Mesodermal cell (in vitro differentiated cells): ENCODE measurements at regions not wholly inside any gene's neighbourhood (a gene's known extent, or its start where the extent isn't known, plus 50 kb on each side); places are given as distances from the start of the nearest gene placed in this dataset.

Experiments
- H3K27ac ChIP-seq: 2 replicates; pipeline ENCODE4 v1.7.0; 2013; ENCODE audit warnings: mild to moderate bottlenecking, low read depth, low read length, moderate library complexity; ENCODE audit not compliant: severe bottlenecking
- H3K36me3 ChIP-seq: 2 replicates; pipeline ENCODE4 v1.7.1; 2013; ENCODE audit warnings: mild to moderate bottlenecking, low read length, moderate library complexity; ENCODE audit not compliant: control insufficient read depth, insufficient read depth
- H3K4me1 ChIP-seq: one replicate; pipeline ENCODE4 v1.7.1; 2013; ENCODE audit warnings: mild to moderate bottlenecking, low read length; ENCODE audit not compliant: insufficient read depth, control insufficient read depth, poor library complexity, severe bottlenecking
- H3K4me3 ChIP-seq: 2 replicates; pipeline ENCODE4 v1.7.0; 2013; ENCODE audit warnings: low read length, control low read depth, mild to moderate bottlenecking; ENCODE audit not compliant: insufficient read depth, poor library complexity, severe bottlenecking; ENCODE audit errors: extremely low read depth
- H3K9me3 ChIP-seq: 2 replicates; pipeline ENCODE4 v1.7.1; 2013; ENCODE audit warnings: mild to moderate bottlenecking, low read length, moderate library complexity; ENCODE audit not compliant: control insufficient read depth
- WGBS, 2 experiments: methylation state at CpG; one replicate each; pipeline ENCODE4 v1.1.5; 2013; ENCODE audit warnings: missing lambda C conversion rate in 2 of 2; ENCODE audit not compliant: insufficient coverage in 2 of 2; 5-methylcytosine and 5-hydroxymethylcytosine counted together

DNA sequence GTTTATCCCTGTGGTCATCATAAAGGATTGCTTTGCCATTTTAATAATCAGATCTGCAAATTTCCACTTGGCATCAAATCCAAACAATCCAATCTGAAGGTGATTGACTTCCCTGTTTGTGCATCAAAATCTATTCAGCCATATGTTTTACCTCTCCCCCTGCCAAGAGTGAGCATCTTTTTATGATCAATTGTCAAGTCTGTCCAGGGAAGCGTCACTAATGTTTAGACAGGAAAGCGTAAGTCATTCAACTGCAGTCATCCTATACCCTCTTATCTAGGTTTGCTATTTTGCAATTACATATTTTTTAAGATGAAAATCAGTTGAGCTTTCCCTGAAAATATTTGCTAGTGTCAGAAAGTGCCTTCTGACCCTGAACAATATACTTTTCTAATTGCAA, 1224.1 kb upstream of the SEL1L start:
- Histone ChIP-seq H3K36me3 (no peaks in the 10 kb centered on the region), H3K27ac (no peak overlapping the region), H3K4me1 (no peaks in the 10 kb centered on the region), H3K9me3 (no peaks in the 10 kb centered on the region), H3K4me3 (no peak overlapping the region)
- no CpG with 5 or more reads among the region's 2 CpGs for WGBS, 2 experiments

DNA sequence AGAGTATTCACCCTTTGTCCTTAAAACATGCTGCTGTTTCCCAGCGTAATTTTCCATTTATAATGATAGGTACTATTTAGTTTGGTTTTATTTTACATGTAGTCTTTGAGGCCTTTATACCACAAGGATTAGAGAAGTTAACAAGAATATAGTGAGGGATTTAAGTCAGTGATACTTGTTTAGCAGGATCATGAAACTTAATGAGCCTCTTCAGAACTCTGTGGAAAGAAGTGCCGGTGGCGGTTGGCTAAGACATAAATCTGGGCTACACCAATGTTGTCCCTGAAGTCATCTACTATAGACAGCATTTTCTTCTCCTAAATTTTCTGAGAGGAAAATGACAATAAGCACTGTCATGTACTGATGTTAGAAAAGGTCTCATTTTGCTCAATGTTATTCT, 1226.0 kb upstream of the SEL1L start:
- H3K4me1 ChIP-seq = no peaks in the 10 kb centered on the region
- WGBS, 2 experiments = 94% methylated on average over 2 of the region's 3 CpGs; no CpG with 5 or more reads in 1 of the 2 experiments
- no peaks in the 10 kb centered on the region for H3K36me3 ChIP-seq
- no peaks in the 10 kb centered on the region for H3K9me3 ChIP-seq
- H3K27ac ChIP-seq = no peak overlapping the region
- no peak overlapping the region for H3K4me3 ChIP-seq

DNA sequence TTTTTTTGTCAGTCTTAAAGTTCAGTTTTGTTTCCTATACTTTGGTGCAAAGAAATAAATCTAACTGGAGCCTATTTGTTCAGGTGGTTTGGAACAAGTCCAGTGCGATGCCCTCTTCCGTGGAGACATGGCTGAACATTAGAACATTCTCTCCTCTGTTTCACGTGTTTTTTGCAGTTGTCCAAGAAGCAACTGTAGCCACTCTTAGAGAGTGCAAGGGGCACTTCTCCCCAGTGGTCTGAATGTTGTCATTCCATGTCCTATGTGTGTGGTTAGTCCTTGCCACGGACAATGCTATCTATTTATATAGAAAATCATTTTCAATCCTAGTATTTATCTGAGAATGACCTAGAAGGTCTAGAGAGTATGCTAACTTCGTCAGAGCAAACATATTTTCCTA, 1232.5 kb upstream of the SEL1L start:
- no peak overlapping the region for H3K27ac ChIP-seq
- WGBS, 2 experiments = 92 to 100% methylated on average over 3 of the region's 5 CpGs
- H3K9me3 ChIP-seq = no peaks in the 10 kb centered on the region
- no peak overlapping the region for H3K4me3 ChIP-seq
- no peaks in the 10 kb centered on the region for H3K36me3 ChIP-seq
- no peaks in the 10 kb centered on the region for H3K4me1 ChIP-seq

DNA sequence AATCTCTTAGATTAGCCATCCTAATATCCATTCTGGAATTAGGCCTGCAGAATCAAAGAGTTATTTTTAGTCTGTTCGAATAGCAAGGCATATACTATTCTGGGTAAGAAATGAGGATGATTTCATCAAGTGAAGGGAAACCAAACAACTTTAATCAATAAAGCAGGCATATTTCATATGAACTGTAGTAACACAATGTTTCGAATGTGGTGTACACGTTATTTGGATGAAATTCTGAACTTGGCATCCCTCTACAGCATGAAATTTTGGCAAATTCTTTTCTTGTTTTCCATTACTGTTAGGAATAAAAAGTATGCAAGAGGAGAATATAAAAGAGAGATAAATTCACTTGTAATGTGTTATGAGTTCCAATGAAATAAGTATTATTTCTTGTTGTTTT, 1233.3 kb upstream of the SEL1L start:
- no peaks in the 10 kb centered on the region for H3K4me1 ChIP-seq
- H3K9me3 ChIP-seq = no peaks in the 10 kb centered on the region
- no peak overlapping the region for H3K27ac ChIP-seq
- no peak overlapping the region for H3K4me3 ChIP-seq
- no peaks in the 10 kb centered on the region for H3K36me3 ChIP-seq
- no CpG with 5 or more reads among the region's 3 CpGs for WGBS, 2 experiments

DNA sequence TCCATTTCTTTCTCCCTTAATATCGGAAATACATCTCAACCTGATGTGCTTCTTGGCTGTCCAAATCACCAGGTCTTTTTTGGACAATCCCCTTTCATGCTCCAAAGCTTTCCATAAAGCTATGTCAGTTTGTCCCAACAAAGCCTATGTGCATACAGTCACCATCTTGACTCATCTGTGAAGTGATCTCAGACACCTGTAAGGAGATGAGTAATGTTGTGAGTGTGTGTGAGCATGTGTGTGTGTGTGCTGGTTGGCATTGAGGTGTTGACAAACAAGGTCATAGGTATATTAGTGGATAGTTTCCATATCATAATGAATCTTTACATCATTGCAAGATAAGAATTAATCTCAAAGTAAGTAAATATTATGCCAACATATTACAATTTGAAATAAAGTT, 1243.3 kb upstream of the SEL1L start:
- 88 to 92% methylated on average over 1 of the region's 1 CpG for WGBS, 2 experiments
- Histone ChIP-seq H3K4me1 (no peaks in the 10 kb centered on the region), H3K36me3 (no peaks in the 10 kb centered on the region), H3K9me3 (no peaks in the 10 kb centered on the region), H3K27ac (no peak overlapping the region), H3K4me3 (no peak overlapping the region)

DNA sequence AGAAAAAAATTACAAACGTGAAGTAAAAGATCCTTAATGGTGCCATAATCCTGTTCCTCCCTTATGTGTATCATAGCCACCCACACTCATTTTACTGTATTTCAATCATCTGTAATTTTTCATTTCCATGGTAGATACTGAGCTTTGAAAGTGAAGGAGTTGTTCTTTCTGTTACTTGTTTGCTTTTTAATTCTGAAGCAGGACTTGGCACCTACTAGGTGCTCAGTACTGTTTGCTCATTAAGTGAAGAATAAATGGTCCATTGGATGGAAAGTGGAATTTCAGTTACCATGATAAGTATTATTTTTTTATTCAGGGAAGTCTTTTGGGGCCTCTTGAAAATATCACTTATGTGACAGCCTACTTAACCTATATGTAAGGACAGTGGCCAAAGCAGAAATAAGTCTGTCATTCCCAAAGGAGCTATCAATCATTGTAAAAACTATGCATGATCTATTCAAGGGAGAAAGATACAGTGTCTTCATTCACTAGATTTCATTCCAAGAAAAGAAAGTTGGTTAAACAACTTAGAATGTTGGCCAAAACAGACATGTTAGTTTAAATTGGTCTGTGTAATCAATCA, 1244.4 kb upstream of the SEL1L start:
- Histone ChIP-seq H3K36me3 (no peaks in the 10 kb centered on the region), H3K4me3 (no peak overlapping the region)
- no CpG with 5 or more reads among the region's 1 CpG for WGBS, 2 experiments

DNA sequence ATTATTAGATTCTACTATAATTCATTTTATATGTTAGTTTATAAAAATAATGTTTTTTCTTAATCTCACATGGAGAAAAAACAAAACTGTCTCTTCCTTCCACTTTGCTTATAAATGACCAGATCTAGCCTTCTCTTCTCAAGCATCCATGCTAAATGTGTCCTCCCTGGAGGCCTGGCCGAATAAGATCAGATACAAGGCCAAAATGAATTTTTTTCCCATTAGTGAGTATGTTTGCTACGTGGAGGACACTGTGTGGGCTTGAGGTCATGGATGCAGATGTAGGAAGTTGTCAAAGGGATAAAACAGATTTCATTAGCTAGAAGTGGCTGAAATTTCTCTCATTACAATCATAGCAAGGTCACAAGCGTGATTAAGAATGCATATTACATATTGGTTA, 1244.9 kb upstream of the SEL1L start:
- no peak overlapping the region for H3K4me3 ChIP-seq
- H3K9me3 ChIP-seq = no peaks in the 10 kb centered on the region
- no peak overlapping the region for H3K27ac ChIP-seq
- no peaks in the 10 kb centered on the region for H3K36me3 ChIP-seq
- H3K4me1 ChIP-seq = no peaks in the 10 kb centered on the region
- WGBS, 2 experiments = 92 to 100% methylated on average over 1 to 2 of the region's 3 CpGs

More for the DNA sequence above, 1244.4 kb upstream of the SEL1L start:
- Histone ChIP-seq H3K9me3 (no peaks in the 10 kb centered on the region), H3K27ac (no peak overlapping the region), H3K4me1 (no peaks in the 10 kb centered on the region)

DNA sequence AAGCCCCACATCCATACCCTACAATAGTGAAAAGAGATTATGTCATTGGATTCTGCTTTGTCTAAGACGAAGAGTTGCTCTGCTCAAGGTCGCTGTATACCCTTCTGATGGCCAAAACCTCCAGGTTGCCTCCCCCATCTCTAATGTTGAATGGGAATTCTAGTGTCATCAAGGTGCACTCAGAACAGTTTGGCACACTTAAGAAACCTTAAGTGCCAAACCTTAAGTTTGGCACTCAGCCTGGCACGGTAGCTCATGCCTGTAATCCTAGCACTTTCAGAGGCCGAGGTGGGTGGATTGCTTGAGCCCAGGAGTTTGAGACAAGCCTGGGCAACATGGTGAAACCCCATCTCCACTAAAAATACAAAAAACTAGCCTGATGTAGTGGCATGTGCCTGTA, 1245.6 kb upstream of the SEL1L start:
- no peaks in the 10 kb centered on the region for H3K9me3 ChIP-seq
- H3K36me3 ChIP-seq = no peaks in the 10 kb centered on the region
- WGBS, 2 experiments = 88 to 100% methylated on average over 1 to 3 of the region's 4 CpGs
- no peak overlapping the region for H3K4me3 ChIP-seq
- H3K27ac ChIP-seq = no peak overlapping the region
- no peaks in the 10 kb centered on the region for H3K4me1 ChIP-seq

DNA sequence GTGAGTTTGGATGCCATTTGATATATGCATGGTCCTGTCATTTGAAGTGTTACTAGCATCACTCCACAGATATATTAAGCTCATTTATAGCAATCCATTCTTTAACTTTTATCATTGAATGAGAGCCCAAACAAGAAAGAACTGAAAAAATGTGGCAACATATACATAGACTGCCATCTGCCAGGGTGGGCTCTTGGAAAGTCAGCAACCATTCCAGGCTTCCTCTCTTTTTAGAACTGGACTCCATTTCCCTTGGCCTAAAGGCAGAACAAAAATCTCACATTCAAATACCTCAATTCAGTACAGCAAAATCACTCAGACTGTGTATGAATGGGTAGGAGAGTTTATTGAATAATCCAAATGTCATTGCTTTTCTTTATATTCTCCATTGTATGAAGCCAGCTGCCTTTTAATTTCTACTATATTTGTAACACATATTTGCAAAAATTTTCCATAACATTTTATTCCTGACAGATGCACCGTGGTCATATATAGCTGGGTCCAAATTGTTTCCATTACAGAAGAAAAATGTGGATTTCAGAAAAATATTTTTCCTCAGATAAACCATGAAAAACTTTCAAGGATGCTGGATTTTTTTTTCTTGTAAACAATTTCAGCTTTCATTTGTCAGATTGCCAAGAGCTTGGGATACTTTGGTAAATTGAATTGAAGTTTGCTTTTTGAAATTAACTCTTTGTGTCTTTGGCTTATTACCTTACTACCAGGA, 1252.3 kb upstream of the SEL1L start:
- Histone ChIP-seq H3K4me3 (no peak overlapping the region), H3K36me3 (no peaks in the 10 kb centered on the region), H3K4me1 (no peaks in the 10 kb centered on the region), H3K27ac (no peak overlapping the region), H3K9me3 (no peaks in the 10 kb centered on the region)
- no CpG with 5 or more reads among the region's 1 CpG for WGBS, 2 experiments

DNA sequence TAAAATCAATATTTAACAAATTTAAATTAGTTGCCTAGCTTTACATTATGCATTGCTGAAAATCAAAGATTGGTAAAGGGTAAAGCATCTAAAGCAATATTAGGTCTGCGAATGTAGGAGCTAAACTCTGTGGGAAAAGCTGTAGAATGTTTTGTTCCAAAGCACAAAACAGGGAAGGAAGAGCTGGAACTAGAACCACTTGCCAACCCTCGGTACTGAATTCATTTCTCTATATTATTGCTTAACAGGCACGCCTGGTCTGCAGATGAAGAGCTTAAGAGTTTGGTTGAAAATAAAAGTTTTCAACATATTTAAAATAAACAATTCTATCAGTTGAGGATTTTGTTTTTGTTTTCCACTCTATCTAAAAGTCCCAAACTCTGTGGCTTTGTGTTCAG, 1252.8 kb upstream of the SEL1L start:
- no peaks in the 10 kb centered on the region for H3K36me3 ChIP-seq
- no peaks in the 10 kb centered on the region for H3K4me1 ChIP-seq
- 89% methylated on average over 1 of the region's 3 CpGs; no CpG with 5 or more reads in 1 of the 2 experiments for WGBS, 2 experiments
- H3K4me3 ChIP-seq = no peak overlapping the region
- no peak overlapping the region for H3K27ac ChIP-seq
- no peaks in the 10 kb centered on the region for H3K9me3 ChIP-seq

DNA sequence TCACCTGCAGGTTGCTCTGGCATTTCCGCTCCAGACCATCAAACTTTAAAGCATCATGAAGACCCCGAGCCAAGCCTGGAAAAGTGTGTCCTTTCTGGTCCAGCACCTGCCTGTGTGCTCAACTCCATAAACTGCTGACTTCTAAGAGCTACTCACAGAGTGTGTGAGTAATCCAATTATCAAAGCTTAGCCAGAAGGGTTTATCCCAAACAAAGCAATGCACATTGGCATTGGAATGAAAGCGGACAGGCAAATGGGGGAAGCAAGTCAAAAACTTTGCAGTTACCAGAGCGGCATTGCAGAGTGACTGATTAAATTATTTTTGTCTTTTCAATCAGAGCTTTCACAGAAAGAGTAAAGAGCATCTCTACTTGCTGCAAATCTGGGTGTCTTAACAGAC, 1262.4 kb upstream of the SEL1L start:
- H3K4me1 ChIP-seq = no peaks in the 10 kb centered on the region
- WGBS, 2 experiments = 90 to 100% methylated on average over 3 to 4 of the region's 4 CpGs
- no peak overlapping the region for H3K27ac ChIP-seq
- H3K9me3 ChIP-seq = no peaks in the 10 kb centered on the region
- H3K36me3 ChIP-seq = no peaks in the 10 kb centered on the region
- H3K4me3 ChIP-seq = no peak overlapping the region
